Neural cell (in vitro differentiated cells): ENCODE measurements at regions not wholly inside any gene's neighbourhood (a gene's known extent, or its start where the extent isn't known, plus 50 kb on each side); places are given as distances from the start of the nearest gene placed in this dataset.

Experiments
- H2AFZ ChIP-seq: fragments of 200-600, 300-800 bp; sonication (generic), shearing (Covaris generic); 2 replicates; pipeline ENCODE4 v1.6.0; 2014; ENCODE audit warnings: low read depth, mild to moderate bottlenecking, antibody characterized with exemption, low read length, moderate library complexity
- H3F3A ChIP-seq: fragments of 200-600 bp; shearing (Covaris generic); 2 replicates; pipeline ENCODE4 v1.6.1; 2016; ENCODE audit warnings: mild to moderate bottlenecking, moderate library complexity, mixed read lengths, antibody characterized with exemption, low read length; ENCODE audit not compliant: insufficient read depth, poor library complexity, severe bottlenecking
- H3K27ac ChIP-seq: fragments of 200-600, 300-800 bp; sonication (generic), shearing (Covaris generic); 2 replicates; pipeline ENCODE4 v1.5.1; 2014; ENCODE audit warnings: mild to moderate bottlenecking, low read length, moderate library complexity
- H3K27me3 ChIP-seq: fragments of 300-800, 200-600 bp; sonication (generic), shearing (Covaris generic); 2 replicates; pipeline ENCODE4 v1.6.0; 2014; ENCODE audit warnings: mild to moderate bottlenecking, low read depth, low read length, moderate library complexity; ENCODE audit not compliant: insufficient read depth
- H3K36me3 ChIP-seq: fragments of 300-800, 200-600 bp; sonication (generic), shearing (Covaris generic); 2 replicates; pipeline ENCODE4 v1.5.1; 2014; ENCODE audit warnings: mild to moderate bottlenecking, antibody characterized with exemption, low read length, moderate library complexity; ENCODE audit not compliant: insufficient read depth
- H3K4me2 ChIP-seq: fragments of 300-800, 200-600 bp; sonication (generic), shearing (Covaris generic); 2 replicates; pipeline ENCODE4 v1.6.0; 2014; ENCODE audit warnings: mild to moderate bottlenecking, low read length
- H3K4me3 ChIP-seq: fragments of 300-800, 200-600 bp; sonication (generic), shearing (Covaris generic); 2 replicates; pipeline ENCODE4 v1.5.1; 2014; ENCODE audit warnings: mild to moderate bottlenecking, low read length, moderate library complexity
- H3K79me2 ChIP-seq: fragments of 200-600 bp; shearing (Covaris generic); replicated peaks from 2 replicates; pipeline ENCODE4 v1.6.0; 2014; ENCODE audit warnings: mild to moderate bottlenecking, low read length, moderate library complexity; ENCODE audit not compliant: insufficient read depth
- H3K9ac ChIP-seq: fragments of 300-800, 200-600 bp; sonication (generic), shearing (Covaris generic); 2 replicates; pipeline ENCODE4 v1.6.1; 2016; ENCODE audit warnings: mild to moderate bottlenecking, low read length, mixed read lengths
- H3K9me2 ChIP-seq: fragments of 200-600 bp; shearing (Covaris generic); 2 replicates; pipeline ENCODE4 v1.6.1; 2016; ENCODE audit warnings: mild to moderate bottlenecking, low read length, mixed read lengths; ENCODE audit not compliant: insufficient read depth
- H3K9me3 ChIP-seq: fragments of 200-600, 300-800 bp; sonication (generic), shearing (Covaris generic); 2 replicates; pipeline ENCODE4 v1.6.1; 2016; ENCODE audit warnings: mild to moderate bottlenecking, mixed run types, low read length, moderate library complexity, mixed read lengths
- H4K20me1 ChIP-seq: fragments of 200-600 bp; shearing (Covaris generic); 2 replicates; pipeline ENCODE4 v1.6.1; 2016; ENCODE audit warnings: mild to moderate bottlenecking, mixed run types; ENCODE audit not compliant: insufficient read depth
- CTCF ChIP-seq: fragments of 450-650 bp; IDR thresholded peaks from 2 replicates; pipeline ENCODE4 v1.5.1; 2014; ENCODE audit warnings: antibody characterized with exemption, mild to moderate bottlenecking, moderate library complexity; ENCODE audit not compliant: poor library complexity, severe bottlenecking
- EP300 ChIP-seq: fragments of 450-650 bp; conservative IDR thresholded peaks from 2 replicates; pipeline ENCODE4 v1.6.1; 2014; ENCODE audit warnings: antibody characterized with exemption, mild to moderate bottlenecking, moderate library complexity; ENCODE audit not compliant: poor library complexity, severe bottlenecking
- EZH2 ChIP-seq: fragments of 200-600, 300-800 bp; shearing (Covaris generic), sonication (generic); IDR thresholded peaks from 2 replicates; pipeline ENCODE4 v1.6.1; 2014; ENCODE audit warnings: antibody characterized with exemption, low read length, borderline replicate concordance, mild to moderate bottlenecking; ENCODE audit not compliant: insufficient read depth, poor library complexity, severe bottlenecking
- MXI1 ChIP-seq: fragments of 450-650 bp; conservative IDR thresholded peaks from 2 replicates; pipeline ENCODE4 v1.6.1; 2014; ENCODE audit warnings: antibody characterized with exemption, mild to moderate bottlenecking; ENCODE audit not compliant: poor library complexity, severe bottlenecking
- POLR2AphosphoS5 ChIP-seq: IDR thresholded peaks from 2 replicates; pipeline ENCODE4 v1.6.1; 2012
- RAD21 ChIP-seq: fragments of 450-650 bp; conservative IDR thresholded peaks from 2 replicates; pipeline ENCODE4 v1.6.1; 2014; ENCODE audit warnings: antibody characterized with exemption, mild to moderate bottlenecking, moderate library complexity
- REST ChIP-seq: IDR thresholded peaks from 2 replicates; pipeline ENCODE4 v1.6.1; 2012; ENCODE audit warnings: borderline replicate concordance
- SMC3 ChIP-seq: fragments of 450-650 bp; conservative IDR thresholded peaks from 2 replicates; pipeline ENCODE4 v1.6.1; 2014; ENCODE audit warnings: antibody characterized with exemption, mild to moderate bottlenecking, moderate library complexity; ENCODE audit not compliant: poor library complexity
- TAF1 ChIP-seq: IDR thresholded peaks from 2 replicates; pipeline ENCODE4 v1.6.1; 2012; ENCODE audit warnings: low read depth

GRCh38 chr10:3538291-3538655, 246.7 kb downstream of the KLF6 start:
- Histone ChIP-seq H4K20me1 (no peaks in the 10 kb centered on the region), H3K79me2 (no peaks in the 10 kb centered on the region), H3K9ac (no peak overlapping the region), H3K27ac (no peak overlapping the region), H3K4me2 (no peak overlapping the region), H2AFZ (no peak overlapping the region), H3K27me3 (no peaks in the 10 kb centered on the region), H3K36me3 (no peaks in the 10 kb centered on the region), H3K4me3 (no peak overlapping the region), H3F3A (no peaks in the 10 kb centered on the region), H3K9me3 (no peaks in the 10 kb centered on the region), H3K9me2 (no peaks in the 10 kb centered on the region)
- TF ChIP-seq POLR2AphosphoS5 (no peak), RAD21 (no peak), CTCF (no peak), REST (no peak), SMC3 (no peak), TAF1 (no peak)

GRCh38 chr10:3537518-3537917, 247.5 kb downstream of the KLF6 start:
- no peak overlapping the region for H2AFZ ChIP-seq
- no peaks in the 10 kb centered on the region for H3K36me3 ChIP-seq
- no peaks in the 10 kb centered on the region for H3F3A ChIP-seq
- no peaks in the 10 kb centered on the region for H3K9me3 ChIP-seq
- no peaks in the 10 kb centered on the region for H3K79me2 ChIP-seq
- no peaks in the 10 kb centered on the region for H4K20me1 ChIP-seq
- H3K4me3 ChIP-seq: no peak overlapping the region
- H3K9ac ChIP-seq: no peak overlapping the region
- H3K9me2 ChIP-seq: no peaks in the 10 kb centered on the region
- no peaks in the 10 kb centered on the region for H3K27me3 ChIP-seq
- H3K4me2 ChIP-seq: no peak overlapping the region
- no peak for TF ChIP-seq REST
- TF ChIP-seq EZH2: no peak
- TF ChIP-seq RAD21: no peak
- TF ChIP-seq MXI1: no peak
- TF ChIP-seq EP300: no peak
- no peak for TF ChIP-seq CTCF
- TF ChIP-seq POLR2AphosphoS5: no peak
- no peak for TF ChIP-seq SMC3
- no peak for TF ChIP-seq TAF1
- no peak overlapping the region for H3K27ac ChIP-seq
